GM23338 (cell line): ENCODE measurements at regions not wholly inside any gene's neighbourhood (a gene's known extent, or its start where the extent isn't known, plus 50 kb on each side); places are given as distances from the start of the nearest gene placed in this dataset.
"Not testable (repeated sequence)": the region's sequence is repeated elsewhere in the genome, so short reads cannot be mapped to it uniquely, and the experiment has no call there.

ENCODE experiments used
- ATAC-seq: fragments of 200-7000 bp; cut with Tn5 transposase; 3 replicates; pipeline ENCODE4 v1.9.1; 2020
- DNase-seq: peaks from one replicate; pipeline ENCODE4 v3.0.0-alpha.2; 2015; ENCODE audit warnings: low spot score
- H2AFZ ChIP-seq: fragments of 200-600 bp; sonication (generic); 2 replicates; pipeline ENCODE4 v1.8.0; 2016; ENCODE audit warnings: antibody characterized with exemption, mild to moderate bottlenecking, moderate library complexity
- H3F3A ChIP-seq: fragments of 200-600 bp; sonication (generic); replicated peaks from 2 replicates; pipeline ENCODE4 v1.8.0; 2017; ENCODE audit warnings: antibody characterized with exemption, mixed run types, low read depth
- H3K27ac ChIP-seq: fragments of 200-600 bp; sonication (generic); 2 replicates; pipeline ENCODE4 v1.6.1; 2016; ENCODE audit warnings: low read depth
- H3K27me3 ChIP-seq: fragments of 200-600 bp; sonication (generic); 2 replicates; pipeline ENCODE4 v1.8.0; 2016; ENCODE audit warnings: mild to moderate bottlenecking, mixed run types, moderate library complexity; ENCODE audit not compliant: insufficient read depth
- H3K36me3 ChIP-seq: fragments of 200-600 bp; sonication (generic); 2 replicates; pipeline ENCODE4 v1.8.0; 2016; ENCODE audit warnings: mild to moderate bottlenecking; ENCODE audit not compliant: insufficient read depth
- H3K4me1 ChIP-seq: fragments of 200-600 bp; sonication (generic); 2 replicates; pipeline ENCODE4 v1.8.0; 2016; ENCODE audit warnings: mild to moderate bottlenecking, moderate library complexity; ENCODE audit not compliant: insufficient read depth
- H3K4me2 ChIP-seq: fragments of 200-600 bp; sonication (generic); 2 replicates; pipeline ENCODE4 v1.7.1; 2017; ENCODE audit warnings: mixed run types
- H3K4me3 ChIP-seq: fragments of 200-600 bp; sonication (generic); 2 replicates; pipeline ENCODE4 v1.6.1; 2016; ENCODE audit warnings: mixed run types
- H3K79me2 ChIP-seq: fragments of 200-600 bp; sonication (generic); replicated peaks from 2 replicates; pipeline ENCODE4 v1.8.0; 2017; ENCODE audit warnings: mild to moderate bottlenecking; ENCODE audit not compliant: insufficient read depth
- H3K9me2 ChIP-seq: fragments of 200-600 bp; sonication (generic); 2 replicates; pipeline ENCODE4 v1.8.0; 2017; ENCODE audit not compliant: insufficient read depth
- H4K20me1 ChIP-seq: fragments of 200-600 bp; sonication (generic); replicated peaks from 2 replicates; pipeline ENCODE4 v1.8.0; 2017; ENCODE audit warnings: mild to moderate bottlenecking; ENCODE audit not compliant: insufficient read depth
- H3K27ac Mint-ChIP-seq: 2 replicates; pipeline ENCODE4 v1.8.0; 2020; ENCODE audit warnings: inconsistent platforms, mild to moderate bottlenecking, moderate library complexity, mixed read lengths
- H3K27me3 Mint-ChIP-seq: 3 replicates; pipeline ENCODE4 v1.8.0; 2022; ENCODE audit warnings: low read depth, mild to moderate bottlenecking, moderate library complexity, mixed read lengths, inconsistent platforms; ENCODE audit not compliant: insufficient read depth, poor library complexity
- H3K36me3 Mint-ChIP-seq: 3 replicates; pipeline ENCODE4 v1.8.0; 2021; ENCODE audit warnings: low read depth, mild to moderate bottlenecking, inconsistent platforms, moderate library complexity, mixed read lengths
- H3K4me1 Mint-ChIP-seq: 3 replicates; pipeline ENCODE4 v1.8.0; 2020; ENCODE audit warnings: mild to moderate bottlenecking, inconsistent platforms, mixed read lengths
- H3K4me3 Mint-ChIP-seq: 3 replicates; pipeline ENCODE4 v1.8.0; 2021; ENCODE audit warnings: moderate library complexity, mild to moderate bottlenecking, inconsistent platforms, mixed read lengths
- H3K9me3 Mint-ChIP-seq: 3 replicates; pipeline ENCODE4 v1.8.0; 2020; ENCODE audit warnings: moderate library complexity, mild to moderate bottlenecking, inconsistent platforms, mixed read lengths
- CTCF ChIP-seq, 2 experiments: fragments of 200-600 bp in 1 of 2; sonication (generic) in 1 of 2; conservative IDR thresholded peaks; 2 replicates each; pipeline versions ENCODE4 v1.5.1 to v1.6.1; 2016 to 2017; ENCODE audit warnings: antibody characterized with exemption in 2 of 2, low read depth in 2 of 2, mild to moderate bottlenecking in 2 of 2, moderate library complexity in 1 of 2
- EZH2 ChIP-seq: fragments of 200-600 bp; sonication (generic); IDR thresholded peaks from one replicate; pipeline ENCODE4 v1.8.0; 2017; ENCODE audit warnings: antibody characterized with exemption, mild to moderate bottlenecking, low read depth; ENCODE audit not compliant: unreplicated experiment
- JUNB ChIP-seq: IDR thresholded peaks from one replicate; pipeline ENCODE4 v1.6.1; 2016; ENCODE audit warnings: antibody characterized with exemption; ENCODE audit not compliant: unreplicated experiment
- NANOG ChIP-seq: IDR thresholded peaks from 2 replicates; pipeline ENCODE4 v1.6.1; 2016; ENCODE audit warnings: antibody characterized with exemption, borderline replicate concordance
- POLR2AphosphoS5 ChIP-seq: IDR thresholded peaks from 2 replicates; pipeline ENCODE4 v1.6.1; 2016; ENCODE audit warnings: antibody characterized with exemption, low read depth
- ZNF114 ChIP-seq: fragments of 250-450 bp; sonication (Bioruptor Pico); IDR thresholded peaks from 2 replicates; pipeline ENCODE4 v1.5.0; 2020; ENCODE audit warnings: mild to moderate bottlenecking, moderate library complexity
- ZNF331 ChIP-seq: fragments of 250-450 bp; sonication (Bioruptor Pico); IDR thresholded peaks from 2 replicates; pipeline ENCODE4 v1.5.0; 2020; ENCODE audit warnings: low read depth, mild to moderate bottlenecking, moderate library complexity
- TF ChIP-seq, protein P1 (sequence below): IDR thresholded peaks from one replicate; pipeline ENCODE4 v1.6.1; 2018; ENCODE audit warnings: antibody characterized with exemption; ENCODE audit not compliant: unreplicated experiment

DNA sequence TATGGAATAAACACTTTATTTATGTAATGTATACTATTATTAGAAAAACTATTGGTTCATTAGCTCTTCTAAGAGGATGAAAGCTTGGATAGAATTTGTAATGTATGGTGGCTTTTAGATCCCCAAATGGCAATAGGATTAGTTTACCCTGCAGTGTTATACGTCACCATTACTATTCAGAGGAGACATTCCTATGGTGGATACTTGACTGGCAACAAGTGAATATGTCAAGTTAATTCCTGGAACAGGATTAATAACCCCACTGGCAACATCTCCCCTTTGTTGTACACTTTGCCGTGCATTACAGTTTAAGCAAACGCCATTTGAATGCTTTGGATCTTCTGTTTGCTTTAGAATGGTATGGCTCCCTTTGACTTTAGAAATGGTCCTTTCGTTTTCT, 420.3 kb downstream of the FAM47B start (continued):
- TF ChIP-seq EZH2 (no peak), JUNB (no peak), ZNF114 (CRISPR knock-in tag) (no peak), NANOG (no peak)

GRCh38 chrX:35374116-35374515, 424.0 kb upstream of the MAGEB16 start:
- Histone ChIP-seq H4K20me1 (no peaks in the 10 kb centered on the region), H3K4me1 (no peaks in the 10 kb centered on the region), H3K4me2 (no peak overlapping the region), H3K9me2 (no peaks in the 10 kb centered on the region), H3K79me2 (no peaks in the 10 kb centered on the region), H3K4me3 (no peak overlapping the region), H3K36me3 (no peaks in the 10 kb centered on the region; the same call in 1 of the 2 replicates), H3K27me3 (no peaks in the 10 kb centered on the region), H3K27ac (no peak overlapping the region), H2AFZ (no peak overlapping the region), H3F3A (no peaks in the 10 kb centered on the region)
- no peaks in the 10 kb centered on the region for H3K27me3 Mint-ChIP-seq
- no peaks in the 10 kb centered on the region for H3K9me3 Mint-ChIP-seq
- no peaks in the 10 kb centered on the region for H3K36me3 Mint-ChIP-seq
- no peak for ATAC-seq
- TF ChIP-seq NANOG (no peak), ZNF331 (no peak), POLR2AphosphoS5 (no peak), EZH2 (no peak)
- TF ChIP-seq, protein P1, sequence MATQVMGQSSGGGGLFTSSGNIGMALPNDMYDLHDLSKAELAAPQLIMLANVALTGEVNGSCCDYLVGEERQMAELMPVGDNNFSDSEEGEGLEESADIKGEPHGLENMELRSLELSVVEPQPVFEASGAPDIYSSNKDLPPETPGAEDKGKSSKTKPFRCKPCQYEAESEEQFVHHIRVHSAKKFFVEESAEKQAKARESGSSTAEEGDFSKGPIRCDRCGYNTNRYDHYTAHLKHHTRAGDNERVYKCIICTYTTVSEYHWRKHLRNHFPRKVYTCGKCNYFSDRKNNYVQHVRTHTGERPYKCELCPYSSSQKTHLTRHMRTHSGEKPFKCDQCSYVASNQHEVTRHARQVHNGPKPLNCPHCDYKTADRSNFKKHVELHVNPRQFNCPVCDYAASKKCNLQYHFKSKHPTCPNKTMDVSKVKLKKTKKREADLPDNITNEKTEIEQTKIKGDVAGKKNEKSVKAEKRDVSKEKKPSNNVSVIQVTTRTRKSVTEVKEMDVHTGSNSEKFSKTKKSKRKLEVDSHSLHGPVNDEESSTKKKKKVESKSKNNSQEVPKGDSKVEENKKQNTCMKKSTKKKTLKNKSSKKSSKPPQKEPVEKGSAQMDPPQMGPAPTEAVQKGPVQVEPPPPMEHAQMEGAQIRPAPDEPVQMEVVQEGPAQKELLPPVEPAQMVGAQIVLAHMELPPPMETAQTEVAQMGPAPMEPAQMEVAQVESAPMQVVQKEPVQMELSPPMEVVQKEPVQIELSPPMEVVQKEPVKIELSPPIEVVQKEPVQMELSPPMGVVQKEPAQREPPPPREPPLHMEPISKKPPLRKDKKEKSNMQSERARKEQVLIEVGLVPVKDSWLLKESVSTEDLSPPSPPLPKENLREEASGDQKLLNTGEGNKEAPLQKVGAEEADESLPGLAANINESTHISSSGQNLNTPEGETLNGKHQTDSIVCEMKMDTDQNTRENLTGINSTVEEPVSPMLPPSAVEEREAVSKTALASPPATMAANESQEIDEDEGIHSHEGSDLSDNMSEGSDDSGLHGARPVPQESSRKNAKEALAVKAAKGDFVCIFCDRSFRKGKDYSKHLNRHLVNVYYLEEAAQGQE: no peak
- no peak overlapping the region for H3K4me3 Mint-ChIP-seq
- DNase-seq: no peak
- no peak overlapping the region for H3K27ac Mint-ChIP-seq
- no peaks in the 10 kb centered on the region for H3K4me1 Mint-ChIP-seq

DNA sequence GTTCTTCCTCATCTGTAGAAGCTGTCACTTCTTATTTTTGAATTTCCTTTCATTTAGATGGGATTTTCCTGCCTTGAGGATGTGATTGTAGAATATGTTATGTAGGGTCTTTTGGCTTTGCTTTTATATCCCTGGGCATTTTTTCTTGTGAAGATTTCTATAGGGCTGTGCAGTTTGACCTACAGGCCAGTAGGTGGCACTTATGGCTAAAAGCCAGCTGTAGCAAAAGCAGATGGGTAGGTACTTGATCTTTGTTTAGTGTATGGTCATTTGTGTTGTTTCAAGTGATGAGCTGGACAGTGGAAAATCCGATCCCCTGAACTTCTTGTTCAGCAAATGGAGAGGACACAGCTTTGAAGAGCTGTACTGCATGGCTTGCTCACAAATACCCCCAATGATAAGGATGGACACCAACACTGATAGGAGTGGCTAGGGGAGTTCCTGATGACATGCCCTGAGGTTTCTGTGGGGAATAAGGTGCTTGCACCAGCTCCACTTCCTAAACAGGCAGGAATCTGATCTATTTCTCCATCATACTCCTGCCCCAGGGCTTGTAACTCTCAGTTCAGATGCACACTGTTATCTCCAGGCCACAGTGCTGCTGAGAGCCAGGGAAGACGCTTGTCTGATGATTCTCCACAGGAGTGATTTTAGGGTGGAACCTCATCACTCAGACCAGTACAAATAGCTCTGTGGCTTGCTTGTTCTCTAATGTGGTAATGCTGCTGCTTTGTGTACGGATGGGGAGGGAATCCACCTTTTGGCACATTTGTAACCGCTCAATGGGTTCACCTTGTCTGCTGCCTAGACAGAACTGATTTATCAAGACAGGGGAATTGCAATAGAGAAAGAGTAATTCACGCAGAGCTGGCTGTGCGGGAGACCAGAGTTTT, 417.1 kb upstream of the MAGEB16 start:
- peak; percentile 53 for DNase-seq
- no peaks in the 10 kb centered on the region for H3F3A ChIP-seq
- Mint-ChIP-seq H3K9me3 (no peaks in the 10 kb centered on the region), H3K27me3 (no peaks in the 10 kb centered on the region), H3K36me3 (no peaks in the 10 kb centered on the region), H3K4me3 (no peak overlapping the region), H3K27ac (no peak overlapping the region), H3K4me1 (no peaks in the 10 kb centered on the region)
- H3K36me3 ChIP-seq: no peaks in the 10 kb centered on the region
- no peaks in the 10 kb centered on the region for H3K79me2 ChIP-seq
- no peaks in the 10 kb centered on the region for H3K27me3 ChIP-seq
- no peak for ATAC-seq
- no peak overlapping the region for H2AFZ ChIP-seq
- H3K4me2 ChIP-seq: no peak overlapping the region
- no peak overlapping the region for H3K27ac ChIP-seq
- no peaks in the 10 kb centered on the region for H3K4me1 ChIP-seq
- no peaks in the 10 kb centered on the region for H3K9me2 ChIP-seq
- H4K20me1 ChIP-seq: no peaks in the 10 kb centered on the region
- TF ChIP-seq NANOG (no peak), CTCF (conservative IDR thresholded peaks at IDR 0.05; ENCODE audit: low read depth in 2 of 2) (peak; percentile 64 to 66)
- TF ChIP-seq, protein P1: no peak
- H3K4me3 ChIP-seq: no peak overlapping the region

DNA sequence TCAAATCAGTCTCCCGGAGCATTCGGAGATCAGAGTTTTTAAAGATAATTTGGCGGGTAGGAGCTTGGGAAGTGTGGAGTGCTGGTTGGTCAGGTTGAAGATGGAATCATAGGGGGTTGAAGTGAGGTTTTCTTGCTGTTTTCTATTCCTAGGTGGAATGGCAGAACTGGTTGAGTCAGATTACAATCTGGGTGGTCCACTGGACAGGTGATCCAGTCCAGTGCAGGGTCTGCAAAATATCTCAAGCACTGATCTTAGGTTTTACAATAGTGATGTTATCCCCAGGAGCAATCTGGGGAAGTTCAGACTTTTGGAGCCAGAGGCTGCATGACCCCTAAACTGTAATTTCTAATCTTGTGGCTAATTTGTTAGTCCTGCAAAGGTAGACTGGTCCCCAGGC, 416.4 kb upstream of the MAGEB16 start:
- H3K27ac Mint-ChIP-seq, H2AFZ ChIP-seq, H3K9me3 Mint-ChIP-seq, H3K36me3 ChIP-seq, H3K27ac ChIP-seq, H3K4me1 Mint-ChIP-seq, H3K36me3 Mint-ChIP-seq, H3K27me3 Mint-ChIP-seq, H3F3A ChIP-seq, DNase-seq, H3K27me3 ChIP-seq, ATAC-seq, H3K79me2 ChIP-seq, H3K4me2 ChIP-seq, H3K4me3 ChIP-seq, H4K20me1 ChIP-seq, H3K9me2 ChIP-seq, H3K4me3 Mint-ChIP-seq, H3K4me1 ChIP-seq: not testable (repeated sequence)
